OCI-LY1 (cell line): ENCODE measurements at regions not wholly inside any gene's neighbourhood (a gene's known extent, or its start where the extent isn't known, plus 50 kb on each side); places are given as distances from the start of the nearest gene placed in this dataset.

Experiments
- H2AFZ ChIP-seq: fragments of 200-600 bp; sonication (generic), shearing (Covaris generic); 2 replicates; pipeline ENCODE4 v1.6.0; 2014; ENCODE audit warnings: antibody characterized with exemption, mild to moderate bottlenecking, low read length
- H3F3A ChIP-seq: fragments of 200-600 bp; sonication (generic), shearing (Covaris generic); 2 replicates; pipeline ENCODE4 v1.6.0; 2014; ENCODE audit warnings: mild to moderate bottlenecking, antibody characterized with exemption, low read length, moderate library complexity; ENCODE audit not compliant: insufficient read depth
- H3K27ac ChIP-seq: fragments of 200-600 bp; sonication (generic); 2 replicates; pipeline ENCODE4 v1.5.1; 2014; ENCODE audit warnings: low read length, mixed run types, mild to moderate bottlenecking, low read depth; ENCODE audit not compliant: poor library complexity, severe bottlenecking
- H3K27me3 ChIP-seq: fragments of 200-600 bp; sonication (generic); 2 replicates; pipeline ENCODE4 v1.6.0; 2014; ENCODE audit warnings: antibody characterized with exemption, mild to moderate bottlenecking, low read length, moderate library complexity; ENCODE audit not compliant: insufficient read depth
- H3K36me3 ChIP-seq: fragments of 200-600 bp; sonication (generic); 2 replicates; pipeline ENCODE4 v1.6.1; 2014; ENCODE audit warnings: mild to moderate bottlenecking, antibody characterized with exemption, low read length, moderate library complexity, mixed read lengths; ENCODE audit not compliant: insufficient read depth
- H3K4me1 ChIP-seq: fragments of 200-600 bp; sonication (generic); 2 replicates; pipeline ENCODE4 v1.5.1; 2014; ENCODE audit warnings: mild to moderate bottlenecking, low read length, moderate library complexity; ENCODE audit not compliant: insufficient read depth, severe bottlenecking
- H3K4me2 ChIP-seq: fragments of 200-600 bp; sonication (generic), shearing (Covaris generic); 2 replicates; pipeline ENCODE4 v1.6.1; 2014; ENCODE audit warnings: low read length
- H3K4me3 ChIP-seq: fragments of 200-600 bp; sonication (generic); 2 replicates; pipeline ENCODE4 v1.5.1; 2014; ENCODE audit warnings: low read length, low read depth, mild to moderate bottlenecking, mixed read lengths; ENCODE audit not compliant: poor library complexity, severe bottlenecking
- H3K79me2 ChIP-seq: fragments of 200-600 bp; shearing (Covaris generic); 2 replicates; pipeline ENCODE4 v1.6.1; 2016; ENCODE audit warnings: mixed run types, low read length, mixed read lengths; ENCODE audit not compliant: insufficient read depth
- H3K9ac ChIP-seq: fragments of 200-600 bp; sonication (generic), shearing (Covaris generic); 2 replicates; pipeline ENCODE4 v1.6.1; 2014; ENCODE audit warnings: mild to moderate bottlenecking, low read length, mixed read lengths
- H3K9me2 ChIP-seq: fragments of 200-600 bp; sonication (generic), shearing (Covaris generic); 2 replicates; pipeline ENCODE4 v1.6.1; 2014; ENCODE audit warnings: low read depth, mild to moderate bottlenecking, low read length, mixed read lengths
- H3K9me3 ChIP-seq: fragments of 200-600 bp; shearing (Covaris generic); 2 replicates; pipeline ENCODE4 v1.6.1; 2014; ENCODE audit warnings: low read length, mixed read lengths
- H4K20me1 ChIP-seq: fragments of 200-600 bp; sonication (generic), shearing (Covaris generic); 2 replicates; pipeline ENCODE4 v1.6.0; 2016; ENCODE audit warnings: mild to moderate bottlenecking, low read length; ENCODE audit not compliant: insufficient read depth
- CTCF ChIP-seq: fragments of 200-600 bp; sonication (generic), shearing (Covaris generic); IDR thresholded peaks from 2 replicates; pipeline ENCODE4 v1.5.1; 2017; ENCODE audit warnings: mild to moderate bottlenecking, antibody characterized with exemption, low read length, moderate library complexity, mixed read lengths
- EZH2 ChIP-seq: fragments of 200-600 bp; sonication (generic), shearing (Covaris generic); IDR thresholded peaks from 2 replicates; pipeline ENCODE4 v1.8.0; 2017; ENCODE audit warnings: borderline replicate concordance, mixed run types, mild to moderate bottlenecking, antibody characterized with exemption, low read length, moderate library complexity, mixed read lengths

GRCh38 chr17:21517538-21518293 lies 141.6 kb downstream of the KCNJ12 start:
- H3K27me3 ChIP-seq = no peaks in the 10 kb centered on the region
- H3K9ac ChIP-seq = no peak overlapping the region
- H3K4me2 ChIP-seq = no peak overlapping the region
- peaks cover 2% of the 10 kb centered on the region for H3K4me1 ChIP-seq
- H3K79me2 ChIP-seq = no peaks in the 10 kb centered on the region
- no peak overlapping the region for H2AFZ ChIP-seq
- H3K9me3 ChIP-seq = no peaks in the 10 kb centered on the region
- no peak overlapping the region for H3K27ac ChIP-seq
- no peaks in the 10 kb centered on the region for H4K20me1 ChIP-seq
- H3K36me3 ChIP-seq = no peaks in the 10 kb centered on the region
- no peaks in the 10 kb centered on the region for H3K9me2 ChIP-seq
- no peak overlapping the region for H3K4me3 ChIP-seq
- TF ChIP-seq EZH2 (no peak), CTCF (no peak)
- no peaks in the 10 kb centered on the region for H3F3A ChIP-seq

- Histone ChIP-seq H3K4me2 (no peak overlapping the region), H3K4me3 (no peak overlapping the region), H3K9me3 (no peaks in the 10 kb centered on the region), H4K20me1 (no peaks in the 10 kb centered on the region), H3K9ac (no peak overlapping the region), H2AFZ (no peak overlapping the region), H3K27ac (no peak overlapping the region), H3K4me1 (no peaks in the 10 kb centered on the region), H3K27me3 (0 out of 2 replicates have a peak, but pooled peaks cover 4% of the 10 kb centered on the region), H3F3A (no peaks in the 10 kb centered on the region), H3K79me2 (no peaks in the 10 kb centered on the region), H3K9me2 (no peaks in the 10 kb centered on the region), H3K36me3 (no peaks in the 10 kb centered on the region)
- TF ChIP-seq EZH2 = no peak
- no peak for TF ChIP-seq CTCF
These were observed 146.7 kb downstream of the KCNJ12 start for GRCh38 chr17:21522755-21523336.

GRCh38 chr17:21523497-21524210 lies 147.5 kb downstream of the KCNJ12 start:
- Histone ChIP-seq H4K20me1 (no peaks in the 10 kb centered on the region), H3K4me1 (no peaks in the 10 kb centered on the region), H3K36me3 (no peaks in the 10 kb centered on the region), H3K27me3 (0 out of 2 replicates have a peak, but pooled peaks cover 4% of the 10 kb centered on the region), H2AFZ (no peak overlapping the region), H3K4me2 (no peak overlapping the region), H3K4me3 (no peak overlapping the region), H3K9ac (no peak overlapping the region), H3K27ac (no peak overlapping the region), H3K9me3 (no peaks in the 10 kb centered on the region), H3K9me2 (no peaks in the 10 kb centered on the region), H3K79me2 (no peaks in the 10 kb centered on the region), H3F3A (no peaks in the 10 kb centered on the region)
- no peak for TF ChIP-seq CTCF
- TF ChIP-seq EZH2 = no peak
